ENCODE measurements at regions not wholly inside any gene's neighbourhood (a gene's known extent, or its start where the extent isn't known, plus 50 kb on each side); places are given as distances from the start of the nearest gene placed in this dataset.

GRCh38 chr5:175813943-175814630 lies 57.3 kb upstream of the CPLX2 start:
- TF ChIP-seq CTCF (conservative IDR thresholded peaks at IDR 0.05; ENCODE audit: low read length), result no peak
- no peak for DNase-seq (ENCODE audit: low read depth)
- H3K4me3 ChIP-seq (ENCODE audit: low read length), result no peak overlapping the region

- no peak overlapping the region for H3K4me3 ChIP-seq (ENCODE audit: low read length)
- no peak for TF ChIP-seq CTCF (conservative IDR thresholded peaks at IDR 0.05; ENCODE audit: low read length)
- peak; percentile 79 for DNase-seq (ENCODE audit: low read depth)
Measured at GRCh38 chr5:175814691-175815090, 56.7 kb upstream of the CPLX2 start.

DNA sequence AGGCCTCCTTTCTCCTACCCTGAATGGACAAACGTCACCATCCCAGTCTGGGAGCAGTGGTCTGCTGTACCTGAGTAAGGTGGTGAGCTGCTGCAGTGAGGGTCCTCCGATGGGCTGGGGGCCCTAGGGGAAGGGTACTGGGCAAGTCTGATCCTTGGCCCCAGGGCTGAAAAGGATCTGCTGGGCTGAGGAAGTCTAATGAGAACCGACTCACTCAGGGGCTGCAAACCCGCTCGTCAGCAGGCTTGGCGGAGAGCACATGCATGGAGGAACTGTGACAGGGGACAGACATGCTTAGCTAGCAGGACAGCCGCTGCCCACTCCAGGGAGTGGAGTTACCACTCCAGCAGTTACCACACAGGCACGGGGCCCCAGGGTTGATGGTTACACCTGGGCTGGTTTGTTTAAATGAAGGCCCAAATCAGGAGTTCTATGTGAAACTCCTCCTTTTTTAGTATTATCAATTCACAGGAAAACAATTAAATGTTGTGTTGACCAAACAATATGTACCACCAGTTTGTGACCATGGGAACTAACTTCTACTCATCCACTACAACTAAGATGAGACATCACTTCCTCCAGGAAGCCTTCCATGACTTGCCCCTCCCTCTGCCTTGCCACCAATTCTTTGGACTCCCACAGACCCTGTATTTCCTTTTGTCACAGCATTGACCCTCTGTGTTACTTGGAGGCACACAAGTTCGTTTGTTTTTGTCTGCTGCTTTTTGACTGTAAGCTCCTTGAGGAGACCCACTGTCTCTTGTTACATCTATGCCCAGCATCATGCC lies 56.1 kb upstream of the CPLX2 start:
- DNase-seq (ENCODE audit: low read depth), result no peak
- no peak overlapping the region for H3K4me3 ChIP-seq (ENCODE audit: low read length)
- no peak for TF ChIP-seq CTCF (conservative IDR thresholded peaks at IDR 0.05; ENCODE audit: low read length)

GRCh38 chr5:175816348-175816747 lies 55.0 kb upstream of the CPLX2 start:
- no peak overlapping the region for H3K4me3 ChIP-seq (ENCODE audit: low read length)
- no peak for DNase-seq (ENCODE audit: low read depth)
- no peak for TF ChIP-seq CTCF (conservative IDR thresholded peaks at IDR 0.05; ENCODE audit: low read length)

DNA sequence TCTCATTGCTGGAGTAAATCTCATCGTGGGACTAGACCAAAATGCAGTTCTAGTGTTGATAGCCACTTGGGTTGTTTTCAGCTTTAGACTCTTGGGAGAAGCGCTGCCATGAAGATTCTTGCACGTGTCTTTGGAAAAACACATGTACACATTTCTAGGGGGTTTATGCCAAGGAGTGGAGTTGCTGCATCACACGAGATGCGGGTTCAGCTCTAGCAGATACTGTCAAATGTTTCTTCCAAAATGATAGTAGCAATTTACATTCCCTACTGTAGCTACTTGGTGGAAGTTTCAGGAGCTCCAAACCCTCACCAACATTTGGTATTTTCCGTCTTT lies 52.3 kb upstream of the CPLX2 start:
- TF ChIP-seq CTCF (conservative IDR thresholded peaks at IDR 0.05; ENCODE audit: low read length), result no peak
- DNase-seq (ENCODE audit: low read depth), result no peak
- no peak overlapping the region for H3K4me3 ChIP-seq (ENCODE audit: low read length)

DNA sequence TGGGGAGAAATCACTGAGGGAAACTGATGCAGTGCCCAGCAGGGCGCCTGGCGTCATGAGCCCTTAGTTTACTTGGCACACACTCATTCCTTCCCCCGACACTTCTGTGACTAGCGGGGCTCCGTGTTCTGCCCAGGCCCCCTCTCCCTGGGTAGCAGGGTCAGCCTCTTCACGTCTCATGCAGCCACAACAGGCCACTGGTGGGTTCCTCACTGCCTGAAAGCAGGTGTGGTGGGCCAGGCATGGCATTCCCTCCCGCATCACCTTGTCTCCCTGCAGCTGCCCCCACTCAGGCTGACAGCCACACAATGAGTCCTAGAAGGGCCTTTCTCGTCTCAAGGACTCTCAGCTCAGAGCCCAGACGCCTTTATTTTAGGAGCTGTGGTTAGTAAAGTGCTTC lies 51.1 kb upstream of the CPLX2 start:
- H3K4me3 ChIP-seq (ENCODE audit: low read length), result no peak overlapping the region
- TF ChIP-seq CTCF (conservative IDR thresholded peaks at IDR 0.05; ENCODE audit: low read length), result no peak
- no peak for DNase-seq (ENCODE audit: low read depth)

All from AG10803 (cell line).